ENCODE measurements at regions not wholly inside any gene's neighbourhood (a gene's known extent, or its start where the extent isn't known, plus 50 kb on each side); places are given as distances from the start of the nearest gene placed in this dataset.
A peak's percentile ranks its signal among the peaks of the same experiment; 100 is the strongest.

DNA sequence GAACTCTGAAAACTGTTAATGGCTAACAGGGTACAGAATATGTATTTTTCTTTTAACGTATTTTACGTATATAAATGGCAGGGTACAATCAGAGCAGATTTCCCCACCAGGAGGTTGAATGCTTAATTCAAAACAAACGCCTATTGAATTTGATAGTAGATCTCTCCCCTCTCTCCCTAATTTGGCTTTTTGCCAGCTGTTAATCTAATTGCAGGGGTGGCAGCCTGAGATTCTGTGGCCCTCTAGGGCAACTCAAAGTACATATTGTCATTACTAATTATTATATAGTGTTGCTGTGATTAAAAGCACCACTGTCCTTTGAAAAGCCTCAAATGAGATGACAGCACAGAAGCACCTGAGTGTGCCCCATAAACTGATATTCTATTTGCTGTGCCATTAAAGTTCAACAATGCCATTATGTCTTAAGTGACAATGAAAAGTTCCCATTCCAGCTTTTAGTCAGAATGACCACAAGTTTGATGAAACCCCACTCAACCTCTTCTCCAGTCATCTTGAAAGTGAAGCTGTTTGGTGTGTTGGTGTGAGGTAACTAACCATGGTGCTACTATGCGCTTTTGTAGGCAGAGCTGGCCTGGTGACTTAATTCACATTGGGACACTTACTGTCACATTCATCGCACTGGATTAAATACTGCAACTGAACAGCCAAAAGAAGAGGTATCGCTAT, 351.4 kb downstream of the KCNRG start:
- Histone ChIP-seq H3K9me3 (ENCODE audit: control insufficient read depth in 4 of 4, insufficient read depth in 3 of 4, low read length in 3 of 4) (no peaks in the 10 kb centered on the region), H3K36me3 (ENCODE audit: control insufficient read depth in 4 of 4, insufficient read depth in 4 of 4, low read length in 4 of 4) (no peaks in the 10 kb centered on the region), H3K9ac (ENCODE audit: insufficient read depth in 1 of 2, low read length in 2 of 2) (no peak overlapping the region), H3K4me1 (ENCODE audit: control insufficient read depth in 5 of 5, insufficient read depth in 5 of 5, low read length in 5 of 5) (peaks cover 0 to 6% (median 0%) of the 10 kb centered on the region in 5 donors), H3K4me3 (no peak overlapping the region), H3K27ac (ENCODE audit: low read depth in 1 of 2, low read length in 1 of 2) (peak overlapping the region in 1 of 2 donors; percentile 67), H3K27me3 (ENCODE audit: control insufficient read depth in 3 of 3, insufficient read depth in 3 of 3, low read length in 2 of 3) (no peaks in the 10 kb centered on the region)
- no peak for TF ChIP-seq CTCF (IDR thresholded peaks at IDR 0.05; ENCODE audit: control extremely low read depth, extremely low read depth)
- peak in 1 of 3 donors; percentile 15 for DNase-seq
- no peak for ATAC-seq (ENCODE audit: insufficient read depth, low FRiP score)
- 66 to 87% methylated on average over 6 of the region's 6 CpGs for WGBS, 2 donors

DNA sequence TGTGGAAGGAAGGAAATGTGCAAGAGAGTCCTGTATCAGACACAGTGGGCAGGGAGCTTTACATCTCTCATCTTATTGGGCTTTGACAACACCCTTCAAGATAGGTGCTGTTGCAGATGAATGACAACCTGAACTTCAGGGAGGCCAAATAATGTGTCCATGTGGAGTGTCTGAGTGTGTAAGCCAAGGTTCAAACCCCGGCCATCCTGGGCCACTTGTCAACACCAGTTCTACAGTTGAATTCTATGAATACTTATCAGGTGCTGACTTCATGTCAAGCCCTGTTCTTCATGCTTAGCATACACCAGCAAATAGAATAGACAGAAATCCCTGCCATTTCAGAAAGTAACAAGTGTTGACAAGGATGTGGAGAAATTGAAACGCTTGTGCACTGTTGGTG, 354.4 kb downstream of the KCNRG start:
- Histone ChIP-seq H3K36me3 (ENCODE audit: control insufficient read depth in 4 of 4, insufficient read depth in 4 of 4, low read length in 4 of 4) (no peaks in the 10 kb centered on the region), H3K4me3 (no peak overlapping the region), H3K4me1 (ENCODE audit: control insufficient read depth in 5 of 5, insufficient read depth in 5 of 5, low read length in 5 of 5) (peaks cover 0 to 6% (median 0%) of the 10 kb centered on the region in 5 donors), H3K27me3 (ENCODE audit: control insufficient read depth in 3 of 3, insufficient read depth in 3 of 3, low read length in 2 of 3) (no peaks in the 10 kb centered on the region), H3K9me3 (ENCODE audit: control insufficient read depth in 4 of 4, insufficient read depth in 3 of 4, low read length in 3 of 4) (no peaks in the 10 kb centered on the region), H3K9ac (ENCODE audit: insufficient read depth in 1 of 2, low read length in 2 of 2) (no peak overlapping the region), H3K27ac (ENCODE audit: low read depth in 1 of 2, low read length in 1 of 2) (no peak overlapping the region)
- WGBS, 2 donors: 95 to 96% methylated on average over 2 of the region's 2 CpGs
- DNase-seq: no peak
- TF ChIP-seq CTCF (IDR thresholded peaks at IDR 0.05; ENCODE audit: control extremely low read depth, extremely low read depth): no peak
- no peak for ATAC-seq (ENCODE audit: insufficient read depth, low FRiP score)

GRCh38 chr13:50370303-50370950, 355.2 kb downstream of the KCNRG start:
- Histone ChIP-seq H3K27me3 (ENCODE audit: control insufficient read depth in 3 of 3, insufficient read depth in 3 of 3, low read length in 2 of 3) (no peaks in the 10 kb centered on the region), H3K4me3 (no peak overlapping the region), H3K36me3 (ENCODE audit: control insufficient read depth in 4 of 4, insufficient read depth in 4 of 4, low read length in 4 of 4) (no peaks in the 10 kb centered on the region), H3K9me3 (ENCODE audit: control insufficient read depth in 4 of 4, insufficient read depth in 3 of 4, low read length in 3 of 4) (no peaks in the 10 kb centered on the region), H3K4me1 (ENCODE audit: control insufficient read depth in 5 of 5, insufficient read depth in 5 of 5, low read length in 5 of 5) (peaks cover 0 to 2% (median 0%) of the 10 kb centered on the region in 5 donors), H3K27ac (ENCODE audit: low read depth in 1 of 2, low read length in 1 of 2) (no peak overlapping the region), H3K9ac (ENCODE audit: insufficient read depth in 1 of 2, low read length in 2 of 2) (no peak overlapping the region)
- ATAC-seq (ENCODE audit: insufficient read depth, low FRiP score) (no peak), DNase-seq (no peak)
- no peak for TF ChIP-seq CTCF (IDR thresholded peaks at IDR 0.05; ENCODE audit: control extremely low read depth, extremely low read depth)
- 58 to 60% methylated on average over 5 of the region's 5 CpGs for WGBS, 2 donors

All from lung (tissue), 11 donors.